Panc1 (cell line): ENCODE measurements at regions not wholly inside any gene's neighbourhood (a gene's known extent, or its start where the extent isn't known, plus 50 kb on each side); places are given as distances from the start of the nearest gene placed in this dataset.

Source experiments
- ATAC-seq: fragments of 200-7000 bp; cut with Tn5 transposase; 2 replicates; pipeline ENCODE4 v1.9.1; 2020; ENCODE audit warnings: mild to moderate bottlenecking, moderate library complexity
- BruUV-seq: library from RNA; stranded (reverse); fragments of 400-500 nt; replicated peaks from 2 replicates; lab custom pipeline; 2021; lab: Mats Ljungman, UMichigan
- CTCF ChIA-PET: fragments of 300-600 bp; sonication (Branson Sonifier 250); formaldehyde crosslinking; loops from one replicate; lab custom pipeline; 2022; ENCODE audit warnings: antibody characterized with exemption; lab: Charles Lee
- POLR2A ChIA-PET: fragments of 300-600 bp; sonication (Branson Sonifier 250); formaldehyde crosslinking; loops from one replicate; lab custom pipeline; 2022; ENCODE audit warnings: antibody characterized with exemption; lab: Charles Lee
- DNase-seq: peaks from one replicate; pipeline ENCODE4 v3.0.0-alpha.2; 2010; ENCODE audit warnings: low read depth, low spot score
- H3K27ac ChIP-seq: 2 replicates; pipeline ENCODE4 v1.5.1; 2011; ENCODE audit warnings: mild to moderate bottlenecking, low read length, inconsistent platforms
- H3K27me3 ChIP-seq: fragments of 200-500 bp; sonication (Bioruptor generic); 2 replicates; pipeline ENCODE4 v1.6.0; 2014; ENCODE audit warnings: low read length, inconsistent platforms; ENCODE audit not compliant: control insufficient read depth, insufficient read depth
- H3K36me3 ChIP-seq: fragments of 200-500 bp; sonication (Bioruptor generic); 2 replicates; pipeline ENCODE4 v1.5.1; 2014; ENCODE audit warnings: inconsistent platforms, mild to moderate bottlenecking, low read length, moderate library complexity; ENCODE audit not compliant: control insufficient read depth, insufficient read depth
- H3K4me1 ChIP-seq: 2 replicates; pipeline ENCODE4 v1.5.1; 2011; ENCODE audit warnings: inconsistent platforms, mild to moderate bottlenecking, low read length, moderate library complexity; ENCODE audit not compliant: control insufficient read depth, insufficient read depth
- H3K4me3 ChIP-seq, 2 experiments: 2 replicates each; pipeline ENCODE4 v1.5.1; 2011 to 2012; ENCODE audit warnings: low read depth in 2 of 2, low read length in 2 of 2, mild to moderate bottlenecking in 2 of 2, inconsistent platforms in 1 of 2, moderate library complexity in 1 of 2
- H3K9me3 ChIP-seq: fragments of 200-500 bp; sonication (Bioruptor generic); 2 replicates; pipeline ENCODE4 v1.5.1; 2014; ENCODE audit warnings: low read depth, mild to moderate bottlenecking, inconsistent platforms, low read length, moderate library complexity; ENCODE audit not compliant: control insufficient read depth, insufficient read depth
- CTCF ChIP-seq: fragments of 450-650 bp; IDR thresholded peaks from 2 replicates; pipeline ENCODE4 v1.5.1; 2017; ENCODE audit warnings: mild to moderate bottlenecking
- POLR2AphosphoS5 ChIP-seq: IDR thresholded peaks from 2 replicates; pipeline ENCODE4 v1.6.1; 2012; ENCODE audit warnings: mild to moderate bottlenecking, low read depth, low read length, moderate library complexity
- SIN3A ChIP-seq: IDR thresholded peaks from 2 replicates; pipeline ENCODE4 v1.6.1; 2012; ENCODE audit warnings: low read depth, mild to moderate bottlenecking, low read length, moderate library complexity, borderline replicate concordance; ENCODE audit not compliant: insufficient read depth
- TCF7L2 ChIP-seq: IDR thresholded peaks from 2 replicates; pipeline ENCODE4 v1.6.1; 2011; ENCODE audit warnings: mild to moderate bottlenecking, low read depth, low read length, inconsistent platforms
- in situ Hi-C: cut with HindIII; loops from 2 replicates; pipeline ENCODE4 v1.10.0; 2016; ENCODE audit warnings: low sequenced_read_pairs, low pct_unique_long_range_greater_than_20kb
- intact Hi-C: fragments of 100-400 bp; cut with micrococcal nuclease; formaldehyde crosslinking; loops from one replicate; pipeline ENCODE4 v1.10.0; 2022; ENCODE audit not compliant: unreplicated experiment
- TF ChIP-seq, protein P1 (sequence below), 2 experiments: IDR thresholded peaks; 2 replicates each; pipeline ENCODE4 v1.6.1; 2011 to 2012; ENCODE audit warnings: low read depth in 2 of 2, control low read depth in 1 of 2, low read length in 1 of 2, mild to moderate bottlenecking in 1 of 2, moderate library complexity in 1 of 2; ENCODE audit not compliant: insufficient read depth in 1 of 2

- Histone ChIP-seq H3K27me3 (no peaks in the 10 kb centered on the region), H3K9me3 (no peaks in the 10 kb centered on the region), H3K36me3 (no peaks in the 10 kb centered on the region), H3K4me1 (no peaks in the 10 kb centered on the region), H3K27ac (no peak overlapping the region), H3K4me3 (no peak overlapping the region)
- in situ Hi-C loops (no loop called here), intact Hi-C loops (no loop called here)
- ChIA-PET CTCF (no interaction called here), POLR2A (no interaction called here)
- no peak for TF ChIP-seq SIN3A
- no peak for TF ChIP-seq POLR2AphosphoS5
- TF ChIP-seq, protein P1, sequence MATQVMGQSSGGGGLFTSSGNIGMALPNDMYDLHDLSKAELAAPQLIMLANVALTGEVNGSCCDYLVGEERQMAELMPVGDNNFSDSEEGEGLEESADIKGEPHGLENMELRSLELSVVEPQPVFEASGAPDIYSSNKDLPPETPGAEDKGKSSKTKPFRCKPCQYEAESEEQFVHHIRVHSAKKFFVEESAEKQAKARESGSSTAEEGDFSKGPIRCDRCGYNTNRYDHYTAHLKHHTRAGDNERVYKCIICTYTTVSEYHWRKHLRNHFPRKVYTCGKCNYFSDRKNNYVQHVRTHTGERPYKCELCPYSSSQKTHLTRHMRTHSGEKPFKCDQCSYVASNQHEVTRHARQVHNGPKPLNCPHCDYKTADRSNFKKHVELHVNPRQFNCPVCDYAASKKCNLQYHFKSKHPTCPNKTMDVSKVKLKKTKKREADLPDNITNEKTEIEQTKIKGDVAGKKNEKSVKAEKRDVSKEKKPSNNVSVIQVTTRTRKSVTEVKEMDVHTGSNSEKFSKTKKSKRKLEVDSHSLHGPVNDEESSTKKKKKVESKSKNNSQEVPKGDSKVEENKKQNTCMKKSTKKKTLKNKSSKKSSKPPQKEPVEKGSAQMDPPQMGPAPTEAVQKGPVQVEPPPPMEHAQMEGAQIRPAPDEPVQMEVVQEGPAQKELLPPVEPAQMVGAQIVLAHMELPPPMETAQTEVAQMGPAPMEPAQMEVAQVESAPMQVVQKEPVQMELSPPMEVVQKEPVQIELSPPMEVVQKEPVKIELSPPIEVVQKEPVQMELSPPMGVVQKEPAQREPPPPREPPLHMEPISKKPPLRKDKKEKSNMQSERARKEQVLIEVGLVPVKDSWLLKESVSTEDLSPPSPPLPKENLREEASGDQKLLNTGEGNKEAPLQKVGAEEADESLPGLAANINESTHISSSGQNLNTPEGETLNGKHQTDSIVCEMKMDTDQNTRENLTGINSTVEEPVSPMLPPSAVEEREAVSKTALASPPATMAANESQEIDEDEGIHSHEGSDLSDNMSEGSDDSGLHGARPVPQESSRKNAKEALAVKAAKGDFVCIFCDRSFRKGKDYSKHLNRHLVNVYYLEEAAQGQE (IDR thresholded peaks at IDR 0.05; ENCODE audit: insufficient read depth in 1 of 2, low read depth in 2 of 2, low read length in 1 of 2) = no peak
- TF ChIP-seq CTCF = no peak
- TF ChIP-seq TCF7L2 = no peak
- DNase-seq (no peak), ATAC-seq (no peak)
- no TSS peak for BruUV-seq
These were observed 750.6 kb downstream of the DIAPH3 start for GRCh38 chr13:59413126-59413525.

DNA sequence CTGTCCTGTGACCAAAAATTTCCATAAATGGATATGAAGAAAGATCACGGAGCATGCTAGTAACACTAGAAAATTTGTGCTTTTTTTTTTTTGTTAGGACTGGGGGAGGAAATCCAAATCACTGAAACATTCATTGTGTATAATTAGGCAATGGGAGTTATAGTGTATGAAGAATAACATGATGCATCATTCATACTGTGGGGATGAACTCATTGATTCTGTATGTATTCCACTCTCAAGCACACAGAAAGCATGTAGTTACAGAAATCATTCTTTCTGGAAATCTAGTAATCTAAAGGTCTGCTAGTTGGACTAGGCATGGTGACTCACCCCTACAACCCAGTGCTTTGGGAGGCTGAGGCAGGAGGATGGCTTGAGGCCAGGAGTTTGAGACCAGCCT is 749.7 kb downstream of the DIAPH3 start:
- H3K4me1 ChIP-seq = no peaks in the 10 kb centered on the region
- DNase-seq = no peak
- no TSS peak for BruUV-seq
- no peaks in the 10 kb centered on the region for H3K27me3 ChIP-seq
- in situ Hi-C loops = no loop called here
- H3K9me3 ChIP-seq = no peaks in the 10 kb centered on the region
- H3K27ac ChIP-seq = no peak overlapping the region
- POLR2A ChIA-PET = no interaction called here
- TF ChIP-seq POLR2AphosphoS5 (no peak), TCF7L2 (no peak), SIN3A (no peak), CTCF (no peak)
- TF ChIP-seq, protein P1 (IDR thresholded peaks at IDR 0.05; ENCODE audit: insufficient read depth in 1 of 2, low read depth in 2 of 2, low read length in 1 of 2) = no peak
- CTCF ChIA-PET = no interaction called here
- intact Hi-C loops = no loop called here
- no peak for ATAC-seq
- H3K4me3 ChIP-seq = no peak overlapping the region
- H3K36me3 ChIP-seq = no peaks in the 10 kb centered on the region
